ENCODE measurements at regions not wholly inside any gene's neighbourhood (a gene's known extent, or its start where the extent isn't known, plus 50 kb on each side); places are given as distances from the start of the nearest gene placed in this dataset.

DNA sequence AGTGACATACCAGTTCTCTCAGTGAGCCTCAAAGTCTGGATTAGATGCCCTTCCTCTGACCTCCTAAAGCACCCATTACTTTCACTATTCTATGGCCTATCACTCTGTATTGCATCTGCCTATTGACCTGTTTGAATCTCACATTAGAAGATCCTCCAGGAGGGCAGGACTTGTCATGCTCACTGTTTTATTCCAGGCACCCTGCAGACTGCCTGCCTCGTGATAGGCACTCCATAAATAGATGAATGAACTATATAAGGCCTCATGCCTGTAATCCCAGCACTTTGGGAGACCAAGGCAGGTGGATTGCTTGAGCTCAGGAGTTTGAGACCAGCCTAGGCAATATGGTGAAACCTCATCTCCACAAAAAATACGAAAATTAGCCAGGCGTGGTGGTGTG, 160.1 kb upstream of the CADM1 start:
- TF ChIP-seq, protein P1, sequence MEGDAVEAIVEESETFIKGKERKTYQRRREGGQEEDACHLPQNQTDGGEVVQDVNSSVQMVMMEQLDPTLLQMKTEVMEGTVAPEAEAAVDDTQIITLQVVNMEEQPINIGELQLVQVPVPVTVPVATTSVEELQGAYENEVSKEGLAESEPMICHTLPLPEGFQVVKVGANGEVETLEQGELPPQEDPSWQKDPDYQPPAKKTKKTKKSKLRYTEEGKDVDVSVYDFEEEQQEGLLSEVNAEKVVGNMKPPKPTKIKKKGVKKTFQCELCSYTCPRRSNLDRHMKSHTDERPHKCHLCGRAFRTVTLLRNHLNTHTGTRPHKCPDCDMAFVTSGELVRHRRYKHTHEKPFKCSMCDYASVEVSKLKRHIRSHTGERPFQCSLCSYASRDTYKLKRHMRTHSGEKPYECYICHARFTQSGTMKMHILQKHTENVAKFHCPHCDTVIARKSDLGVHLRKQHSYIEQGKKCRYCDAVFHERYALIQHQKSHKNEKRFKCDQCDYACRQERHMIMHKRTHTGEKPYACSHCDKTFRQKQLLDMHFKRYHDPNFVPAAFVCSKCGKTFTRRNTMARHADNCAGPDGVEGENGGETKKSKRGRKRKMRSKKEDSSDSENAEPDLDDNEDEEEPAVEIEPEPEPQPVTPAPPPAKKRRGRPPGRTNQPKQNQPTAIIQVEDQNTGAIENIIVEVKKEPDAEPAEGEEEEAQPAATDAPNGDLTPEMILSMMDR (IDR thresholded peaks at IDR 0.05; ENCODE audit: low read depth, low read length, poor library complexity, severe bottlenecking) = no peak
- no peak for TF ChIP-seq EZH2phosphoT487 (IDR thresholded peaks at IDR 0.05; ENCODE audit: borderline replicate concordance, low read length)

All from DOHH2 (cell line).